ENCODE measurements at regions not wholly inside any gene's neighbourhood (a gene's known extent, or its start where the extent isn't known, plus 50 kb on each side); places are given as distances from the start of the nearest gene placed in this dataset.

DNA sequence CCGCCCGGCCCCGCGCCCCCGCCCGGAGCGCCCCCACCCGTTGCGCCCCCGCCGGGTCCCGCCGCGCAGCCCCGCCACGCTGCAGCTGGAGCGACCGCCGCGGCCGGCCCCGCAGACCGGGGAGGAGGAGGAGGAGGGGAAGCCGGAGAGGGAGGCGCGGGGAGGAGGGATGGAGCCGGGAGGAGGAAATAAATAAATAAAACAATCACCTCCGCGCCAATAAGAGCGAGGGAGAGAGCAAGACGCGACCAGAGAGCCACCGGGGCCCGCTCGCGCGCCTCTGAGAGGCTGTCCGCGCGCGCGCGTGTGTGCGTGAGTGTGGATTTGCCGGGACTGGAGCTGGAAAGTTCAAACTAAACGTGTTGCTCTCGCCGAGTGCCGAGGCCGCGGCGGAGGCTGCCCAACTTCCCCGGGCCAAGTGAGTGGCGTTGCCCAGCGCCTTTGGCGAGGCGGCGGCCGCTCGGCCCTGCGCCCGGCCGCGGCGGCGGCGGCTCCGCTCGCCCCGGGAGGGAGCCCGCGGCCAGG is 2184.4 kb upstream of the TENM3 start:
- TF ChIP-seq CTCF (IDR thresholded peaks at IDR 0.05), result no peak
- peak in 1 of 2 donors; percentile 28 for TF ChIP-seq POLR2A (IDR thresholded peaks at IDR 0.05)
